ENCODE measurements at regions not wholly inside any gene's neighbourhood (a gene's known extent, or its start where the extent isn't known, plus 50 kb on each side); places are given as distances from the start of the nearest gene placed in this dataset.

- DNase-seq = no peak
Measured at GRCh38 chr2:156647377-156648010, 211.3 kb downstream of the GPD2 start.

- DNase-seq = no peak
Measured at GRCh38 chr2:156648522-156648921, 212.3 kb downstream of the GPD2 start.

- no peak for DNase-seq
Measured at GRCh38 chr2:156649596-156649995, 213.4 kb downstream of the GPD2 start.

- DNase-seq = no peak
Measured at GRCh38 chr2:156652691-156653090, 216.5 kb downstream of the GPD2 start.

GRCh38 chr2:156653675-156654074 is 217.5 kb downstream of the GPD2 start:
- no peak for DNase-seq

GRCh38 chr2:156657809-156658208 is 221.6 kb downstream of the GPD2 start:
- DNase-seq = no peak

GRCh38 chr2:156659694-156660093 is 223.5 kb downstream of the GPD2 start:
- DNase-seq = no peak

GRCh38 chr2:156663757-156664409 is 227.7 kb downstream of the GPD2 start:
- no peak for DNase-seq

- DNase-seq = no peak
Measured at GRCh38 chr2:156666130-156666785, 230.1 kb downstream of the GPD2 start.

GRCh38 chr2:156670104-156670503 is 233.9 kb downstream of the GPD2 start:
- no peak for DNase-seq

- no peak for DNase-seq
Measured at GRCh38 chr2:156671706-156672361, 235.7 kb downstream of the GPD2 start.

- no peak for DNase-seq
Measured at GRCh38 chr2:156672556-156673332, 236.6 kb downstream of the GPD2 start.

- DNase-seq = no peak
Measured at GRCh38 chr2:156673333-156673615, 237.1 kb downstream of the GPD2 start.

GRCh38 chr2:156673981-156674380 is 237.8 kb downstream of the GPD2 start:
- no peak for DNase-seq

- DNase-seq = no peak
Measured at GRCh38 chr2:156675896-156676295, 239.7 kb downstream of the GPD2 start.

GRCh38 chr2:156679820-156680219 is 243.6 kb downstream of the GPD2 start:
- DNase-seq = no peak

GRCh38 chr2:156680266-156680665 is 244.1 kb downstream of the GPD2 start:
- no peak for DNase-seq

- DNase-seq = no peak
Measured at GRCh38 chr2:156687126-156687525, 250.9 kb downstream of the GPD2 start.

GRCh38 chr2:156687715-156688114 is 251.5 kb downstream of the GPD2 start:
- no peak for DNase-seq

GRCh38 chr2:156689939-156690338 is 253.8 kb downstream of the GPD2 start:
- DNase-seq = no peak

GRCh38 chr2:156691014-156691413 is 254.8 kb downstream of the GPD2 start:
- DNase-seq = no peak

GRCh38 chr2:156695020-156695419 is 258.8 kb downstream of the GPD2 start:
- peak in 2 of 56 donors; percentile 2 to 10 for DNase-seq
